SK-N-SH (cell line): ENCODE measurements at regions not wholly inside any gene's neighbourhood (a gene's known extent, or its start where the extent isn't known, plus 50 kb on each side); places are given as distances from the start of the nearest gene placed in this dataset.

Source experiments
- CTCF ChIA-PET: fragments of 300-600, 350-600 bp; formaldehyde crosslinking; extraction: SDS; loops from one replicate; lab custom pipeline; 2021; lab: Yijun Ruan, JAX
- POLR2A ChIA-PET: fragments of 350-600 bp; sonication (Branson Sonifier 250); formaldehyde crosslinking; extraction: SDS; loops from one replicate; lab custom pipeline; 2020; ENCODE audit warnings: antibody characterized with exemption, inconsistent platforms; lab: Yijun Ruan, JAX
- DNase-seq: peaks from one replicate; pipeline ENCODE4 v3.0.0; 2012
- H2AFZ ChIP-seq: fragments of 200-600 bp; sonication (generic); 2 replicates; pipeline ENCODE4 v1.8.1; 2016; ENCODE audit warnings: antibody characterized with exemption, mild to moderate bottlenecking, low read depth
- H3F3A ChIP-seq: fragments of 200-600 bp; sonication (generic); replicated peaks from 2 replicates; pipeline ENCODE3; 2016; ENCODE audit warnings: antibody characterized with exemption, mild to moderate bottlenecking; ENCODE audit not compliant: insufficient read depth
- H3K27ac ChIP-seq, 2 experiments: fragments of 200-500 bp in 1 of 2; fragments of 200-600 bp in 1 of 2; sonication (Bioruptor generic) in 1 of 2; sonication (generic), shearing (Covaris generic) in 1 of 2; 2 replicates each; pipeline versions ENCODE4 v1.5.1 to v1.6.1; 2014 to 2016; ENCODE audit warnings: low read depth in 2 of 2, inconsistent platforms in 1 of 2, low read length in 1 of 2, mild to moderate bottlenecking in 1 of 2, mixed read lengths in 1 of 2
- H3K27me3 ChIP-seq: fragments of 200-600 bp; sonication (generic), shearing (Covaris generic); 2 replicates; pipeline ENCODE4 v1.6.1; 2016; ENCODE audit warnings: mixed run types; ENCODE audit not compliant: insufficient read depth
- H3K36me3 ChIP-seq, 2 experiments: fragments of 200-500 bp in 1 of 2; fragments of 200-600 bp in 1 of 2; sonication (Bioruptor generic) in 1 of 2; sonication (generic) in 1 of 2; replicated peaks in 1 of 2; 2 replicates each; pipeline versions ENCODE3 to v1.5.1; 2014 to 2016; ENCODE audit warnings: low read length in 1 of 2, mild to moderate bottlenecking in 1 of 2; ENCODE audit not compliant: insufficient read depth in 2 of 2, control insufficient read depth in 1 of 2
- H3K4me1 ChIP-seq, 2 experiments: fragments of 200-500 bp in 1 of 2; fragments of 200-600 bp in 1 of 2; sonication (Bioruptor generic) in 1 of 2; sonication (generic), shearing (Covaris generic) in 1 of 2; 2 replicates each; pipeline versions ENCODE4 v1.5.1 to v1.6.1; 2014 to 2016; ENCODE audit warnings: low read depth in 1 of 2, low read length in 1 of 2, mixed run types in 1 of 2; ENCODE audit not compliant: insufficient read depth in 2 of 2, control insufficient read depth in 1 of 2
- H3K4me2 ChIP-seq: fragments of 200-600 bp; sonication (generic), shearing (Covaris generic); 2 replicates; pipeline ENCODE4 v1.6.1; 2017; ENCODE audit warnings: mixed run types
- H3K4me3 ChIP-seq, 2 experiments: fragments of 200-500 bp in 1 of 2; fragments of 200-600 bp in 1 of 2; sonication (Bioruptor generic) in 1 of 2; sonication (generic), shearing (Covaris generic) in 1 of 2; 2 replicates each; pipeline versions ENCODE4 v1.5.1 to v1.8.1; 2014 to 2016; ENCODE audit warnings: low read depth in 2 of 2, inconsistent platforms in 1 of 2, low read length in 1 of 2, mild to moderate bottlenecking in 1 of 2, mixed read lengths in 1 of 2, moderate library complexity in 1 of 2
- H3K79me2 ChIP-seq: fragments of 200-600 bp; sonication (generic); 2 replicates; pipeline ENCODE4 v1.8.1; 2017; ENCODE audit warnings: mild to moderate bottlenecking; ENCODE audit not compliant: insufficient read depth
- H3K9ac ChIP-seq: fragments of 200-600 bp; sonication (generic); 2 replicates; pipeline ENCODE4 v1.6.1; 2017; ENCODE audit warnings: mixed run types
- H3K9me2 ChIP-seq: fragments of 200-600 bp; sonication (generic); 2 replicates; pipeline ENCODE4 v1.6.1; 2017; ENCODE audit warnings: mixed run types
- H3K9me3 ChIP-seq: fragments of 200-600 bp; sonication (generic); 2 replicates; pipeline ENCODE4 v1.6.1; 2017; ENCODE audit warnings: mixed run types, mild to moderate bottlenecking, moderate library complexity
- H4K20me1 ChIP-seq: fragments of 200-600 bp; sonication (generic); 2 replicates; pipeline ENCODE4 v1.6.1; 2017; ENCODE audit warnings: mild to moderate bottlenecking, mixed run types; ENCODE audit not compliant: insufficient read depth
- CHD2 ChIP-seq: fragments of 150-350 bp; IDR thresholded peaks from 2 replicates; pipeline ENCODE4 v1.6.1; 2018; ENCODE audit warnings: low read length; ENCODE audit not compliant: partially characterized antibody
- ELF1 ChIP-seq: IDR thresholded peaks from 2 replicates; pipeline ENCODE4 v1.4.0; 2012
- EP300 ChIP-seq, 2 experiments: IDR thresholded peaks; 2 replicates each; pipeline versions ENCODE4 v1.4.0 to v1.6.1; 2012; ENCODE audit warnings: borderline replicate concordance in 1 of 2, low read depth in 1 of 2, low read length in 1 of 2
- GATA2 ChIP-seq: sonication (generic); formaldehyde crosslinking; IDR thresholded peaks from 2 replicates; pipeline ENCODE4 v1.5.0; 2020; ENCODE audit warnings: mild to moderate bottlenecking, missing genetic modification reagents
- JUND ChIP-seq: IDR thresholded peaks from 2 replicates; pipeline ENCODE4 v1.4.0; 2012
- MAX ChIP-seq: IDR thresholded peaks from 2 replicates; pipeline ENCODE4 v1.4.0; 2012; ENCODE audit warnings: low read depth
- MEF2A ChIP-seq: IDR thresholded peaks from 2 replicates; pipeline ENCODE4 v1.4.0; 2012; ENCODE audit warnings: low read depth, borderline replicate concordance
- MXI1 ChIP-seq: IDR thresholded peaks from 2 replicates; pipeline ENCODE4 v1.6.1; 2012; ENCODE audit warnings: mild to moderate bottlenecking, low read depth, low read length, improper control_type of control experiment
- NFIC ChIP-seq: IDR thresholded peaks from 2 replicates; pipeline ENCODE4 v1.4.0; 2012; ENCODE audit warnings: borderline replicate concordance
- RAD21 ChIP-seq: IDR thresholded peaks from 2 replicates; pipeline ENCODE4 v1.6.1; 2012; ENCODE audit warnings: mild to moderate bottlenecking, low read length
- REST ChIP-seq: IDR thresholded peaks from 2 replicates; pipeline ENCODE4 v1.6.1; 2012; ENCODE audit warnings: mild to moderate bottlenecking, low read depth, low read length, moderate library complexity
- RFX5 ChIP-seq: IDR thresholded peaks from 2 replicates; pipeline ENCODE4 v1.6.1; 2012; ENCODE audit warnings: mild to moderate bottlenecking, improper control_type of control experiment, low read length
- SIN3A ChIP-seq: IDR thresholded peaks from 2 replicates; pipeline ENCODE4 v1.6.1; 2012; ENCODE audit warnings: low read depth, mild to moderate bottlenecking, low read length, moderate library complexity, borderline replicate concordance
- SMC3 ChIP-seq: IDR thresholded peaks from 2 replicates; pipeline ENCODE4 v1.6.1; 2012; ENCODE audit warnings: low read depth, low read length, improper control_type of control experiment
- TEAD4 ChIP-seq: IDR thresholded peaks from 2 replicates; pipeline ENCODE4 v1.4.0; 2012; ENCODE audit warnings: mild to moderate bottlenecking, borderline replicate concordance; ENCODE audit not compliant: insufficient read depth
- WGBS: methylation state at CpG from one replicate; pipeline ENCODE4 v1.1.6; 2017; ENCODE audit warnings: low lambda C conversion rate; 5-methylcytosine and 5-hydroxymethylcytosine counted together
- TF ChIP-seq, protein P1 (sequence below): fragments of 200-600 bp; sonication (generic); IDR thresholded peaks from 2 replicates; pipeline ENCODE4 v1.6.1; 2017; ENCODE audit warnings: antibody characterized with exemption, mild to moderate bottlenecking, moderate library complexity
- TF ChIP-seq, protein P2 (sequence below): IDR thresholded peaks from 2 replicates; pipeline ENCODE4; 2012
- TF ChIP-seq, protein P3 (sequence below): IDR thresholded peaks from 2 replicates; pipeline ENCODE4 v1.4.0; 2012; ENCODE audit warnings: low read depth, borderline replicate concordance

- H3K27me3 ChIP-seq = no peaks in the 10 kb centered on the region
- peaks cover 0 to 11% of the 10 kb centered on the region in 2 experiments; a peak in 2 of 4 replicates for H3K4me1 ChIP-seq
- POLR2A ChIA-PET = no interaction called here
Observed at GRCh38 chr10:107727767-107728317, 563.3 kb upstream of the SORCS1 start.

More at GRCh38 chr10:107727767-107728317, 563.3 kb upstream of the SORCS1 start:
- H3K79me2 ChIP-seq = no peaks in the 10 kb centered on the region
- peaks cover 2% of the 10 kb centered on the region for H3F3A ChIP-seq
- no peak overlapping the region for H3K4me3 ChIP-seq
- H3K9me3 ChIP-seq = no peaks in the 10 kb centered on the region
- TF ChIP-seq NFIC (no peak), GATA2 (CRISPR knock-in tag) (no peak), MEF2A (no peak), RAD21 (no peak), TEAD4 (no peak), JUND (no peak), SIN3A (no peak), SMC3 (no peak), ELF1 (no peak), MAX (no peak), RFX5 (no peak), MXI1 (no peak), REST (no peak), CHD2 (no peak), EP300 (IDR thresholded peaks at IDR 0.05; ENCODE audit: borderline replicate concordance in 1 of 2, low read depth in 1 of 2, low read length in 1 of 2) (no peak)
- TF ChIP-seq, protein P1, sequence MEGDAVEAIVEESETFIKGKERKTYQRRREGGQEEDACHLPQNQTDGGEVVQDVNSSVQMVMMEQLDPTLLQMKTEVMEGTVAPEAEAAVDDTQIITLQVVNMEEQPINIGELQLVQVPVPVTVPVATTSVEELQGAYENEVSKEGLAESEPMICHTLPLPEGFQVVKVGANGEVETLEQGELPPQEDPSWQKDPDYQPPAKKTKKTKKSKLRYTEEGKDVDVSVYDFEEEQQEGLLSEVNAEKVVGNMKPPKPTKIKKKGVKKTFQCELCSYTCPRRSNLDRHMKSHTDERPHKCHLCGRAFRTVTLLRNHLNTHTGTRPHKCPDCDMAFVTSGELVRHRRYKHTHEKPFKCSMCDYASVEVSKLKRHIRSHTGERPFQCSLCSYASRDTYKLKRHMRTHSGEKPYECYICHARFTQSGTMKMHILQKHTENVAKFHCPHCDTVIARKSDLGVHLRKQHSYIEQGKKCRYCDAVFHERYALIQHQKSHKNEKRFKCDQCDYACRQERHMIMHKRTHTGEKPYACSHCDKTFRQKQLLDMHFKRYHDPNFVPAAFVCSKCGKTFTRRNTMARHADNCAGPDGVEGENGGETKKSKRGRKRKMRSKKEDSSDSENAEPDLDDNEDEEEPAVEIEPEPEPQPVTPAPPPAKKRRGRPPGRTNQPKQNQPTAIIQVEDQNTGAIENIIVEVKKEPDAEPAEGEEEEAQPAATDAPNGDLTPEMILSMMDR = no peak
- TF ChIP-seq, protein P2, sequence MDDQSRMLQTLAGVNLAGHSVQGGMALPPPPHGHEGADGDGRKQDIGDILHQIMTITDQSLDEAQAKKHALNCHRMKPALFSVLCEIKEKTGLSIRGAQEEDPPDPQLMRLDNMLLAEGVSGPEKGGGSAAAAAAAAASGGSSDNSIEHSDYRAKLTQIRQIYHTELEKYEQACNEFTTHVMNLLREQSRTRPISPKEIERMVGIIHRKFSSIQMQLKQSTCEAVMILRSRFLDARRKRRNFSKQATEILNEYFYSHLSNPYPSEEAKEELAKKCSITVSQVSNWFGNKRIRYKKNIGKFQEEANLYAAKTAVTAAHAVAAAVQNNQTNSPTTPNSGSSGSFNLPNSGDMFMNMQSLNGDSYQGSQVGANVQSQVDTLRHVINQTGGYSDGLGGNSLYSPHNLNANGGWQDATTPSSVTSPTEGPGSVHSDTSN = no peak
- TF ChIP-seq, protein P3, sequence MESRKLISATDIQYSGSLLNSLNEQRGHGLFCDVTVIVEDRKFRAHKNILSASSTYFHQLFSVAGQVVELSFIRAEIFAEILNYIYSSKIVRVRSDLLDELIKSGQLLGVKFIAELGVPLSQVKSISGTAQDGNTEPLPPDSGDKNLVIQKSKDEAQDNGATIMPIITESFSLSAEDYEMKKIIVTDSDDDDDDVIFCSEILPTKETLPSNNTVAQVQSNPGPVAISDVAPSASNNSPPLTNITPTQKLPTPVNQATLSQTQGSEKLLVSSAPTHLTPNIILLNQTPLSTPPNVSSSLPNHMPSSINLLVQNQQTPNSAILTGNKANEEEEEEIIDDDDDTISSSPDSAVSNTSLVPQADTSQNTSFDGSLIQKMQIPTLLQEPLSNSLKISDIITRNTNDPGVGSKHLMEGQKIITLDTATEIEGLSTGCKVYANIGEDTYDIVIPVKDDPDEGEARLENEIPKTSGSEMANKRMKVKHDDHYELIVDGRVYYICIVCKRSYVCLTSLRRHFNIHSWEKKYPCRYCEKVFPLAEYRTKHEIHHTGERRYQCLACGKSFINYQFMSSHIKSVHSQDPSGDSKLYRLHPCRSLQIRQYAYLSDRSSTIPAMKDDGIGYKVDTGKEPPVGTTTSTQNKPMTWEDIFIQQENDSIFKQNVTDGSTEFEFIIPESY = no peak
- WGBS = 20% methylated on average over 2 of the region's 2 CpGs
- CTCF ChIA-PET = interaction anchor here (0.7 to 2.0 kb wide), 3 partner anchors 11 to 86 kb away, joined by 3 to 4 read pairs (median 3); no protein-coding TSS in a partner anchor
- peak overlapping the region; percentile 11 to 28; a peak in 3 of 4 replicates for H3K27ac ChIP-seq
- DNase-seq = peak; percentile 8
- no peaks in the 10 kb centered on the region for H3K36me3 ChIP-seq
- H4K20me1 ChIP-seq = no peaks in the 10 kb centered on the region
- H3K9me2 ChIP-seq = no peaks in the 10 kb centered on the region
- no peak overlapping the region for H3K4me2 ChIP-seq
- H3K9ac ChIP-seq = no peak overlapping the region
- 0 out of 2 replicates have a peak overlapping the region, but pooled peaks have one; percentile 12 for H2AFZ ChIP-seq
